HepG2 (cell line): ENCODE measurements at regions not wholly inside any gene's neighbourhood (a gene's known extent, or its start where the extent isn't known, plus 50 kb on each side); places are given as distances from the start of the nearest gene placed in this dataset.

ENCODE experiments used
- ATAC-seq: fragments of 200-7000 bp; cut with Tn5 transposase; 3 replicates; pipeline ENCODE4 v1.9.1; 2020; ENCODE audit warnings: mild to moderate bottlenecking, moderate library complexity
- BruUV-seq: library from RNA; stranded (reverse); fragments of 400-500 nt; replicated peaks from 2 replicates; lab custom pipeline; 2021; lab: Mats Ljungman, UMichigan
- CTCF ChIA-PET: fragments of 300-600 bp; formaldehyde crosslinking; extraction: SDS; loops from one replicate; lab custom pipeline; 2021; ENCODE audit warnings: low total read pairs, inconsistent platforms, low intra/inter-chr PET ratio; lab: Yijun Ruan, JAX
- POLR2A ChIA-PET: fragments of 350-600 bp; sonication (Branson Sonifier 250); formaldehyde crosslinking; loops from one replicate; lab custom pipeline; 2020; ENCODE audit warnings: antibody characterized with exemption, inconsistent platforms; lab: Yijun Ruan, JAX
- DNase-seq: peaks from one replicate; pipeline ENCODE4 v3.0.0-alpha.2; 2015; ENCODE audit warnings: low spot score
- FAIRE-seq: peaks from 3 replicates; lab custom pipeline; 2011; peaks lifted over from hg19 to GRCh38; lab: Jason Lieb, UNC
- H2AFZ ChIP-seq: one replicate; pipeline ENCODE4 v1.6.1; 2011; ENCODE audit warnings: low read length, inconsistent platforms
- H3K27ac ChIP-seq: fragments of 300-600 bp; 3 replicates; pipeline ENCODE4 v1.8.0; 2011; ENCODE audit warnings: mixed run types, mild to moderate bottlenecking, mixed read lengths, low read length, inconsistent platforms; ENCODE audit not compliant: insufficient read depth; ENCODE audit errors: extremely low read length
- H3K27me3 ChIP-seq, 2 experiments: fragments of 200-600 bp in 1 of 2; 2 replicates in 1 of 2; 3 replicates in 1 of 2; pipeline versions ENCODE4 v1.6.0 to v1.8.0; 2011; ENCODE audit warnings: low read length in 2 of 2, mild to moderate bottlenecking in 2 of 2, moderate library complexity in 2 of 2, inconsistent platforms in 1 of 2; ENCODE audit not compliant: insufficient read depth in 2 of 2, control insufficient read depth in 1 of 2
- H3K36me3 ChIP-seq, 2 experiments: fragments of 200-600 bp in 1 of 2; replicated peaks in 1 of 2; 2 replicates in 1 of 2; 3 replicates in 1 of 2; pipeline versions ENCODE4 v1.5.1 to v1.8.0; 2011; ENCODE audit warnings: low read length in 2 of 2, inconsistent platforms in 1 of 2; ENCODE audit not compliant: insufficient read depth in 2 of 2, control insufficient read depth in 1 of 2
- H3K4me1 ChIP-seq: 2 replicates; pipeline ENCODE4 v1.5.1; 2012; ENCODE audit warnings: low read length, inconsistent platforms; ENCODE audit not compliant: insufficient read depth
- H3K4me2 ChIP-seq: 2 replicates; pipeline ENCODE4 v1.6.0; 2011; ENCODE audit warnings: low read depth, low read length, inconsistent platforms
- H3K4me3 ChIP-seq, 3 experiments: fragments of 200-600 bp in 1 of 3; sonication (generic), shearing (Covaris generic) in 1 of 3; replicated peaks in 1 of 3; 2 replicates each; pipeline ENCODE4 v1.5.1; 2011 to 2016; ENCODE audit warnings: low read length in 3 of 3, inconsistent platforms in 2 of 3, low read depth in 2 of 3, mild to moderate bottlenecking in 2 of 3, control low read depth in 1 of 3, mixed read lengths in 1 of 3; ENCODE audit not compliant: insufficient read depth in 1 of 3
- H3K79me2 ChIP-seq: one replicate; pipeline ENCODE4 v1.6.1; 2011; ENCODE audit warnings: low read length, inconsistent platforms; ENCODE audit not compliant: insufficient read depth
- H3K9ac ChIP-seq: 2 replicates; pipeline ENCODE4 v1.6.0; 2011; ENCODE audit warnings: mild to moderate bottlenecking, low read depth, low read length, inconsistent platforms; ENCODE audit not compliant: insufficient read depth
- H3K9me3 ChIP-seq: 2 replicates; pipeline ENCODE4 v1.5.1; 2012; ENCODE audit warnings: mild to moderate bottlenecking, low read length
- H4K20me1 ChIP-seq: 2 replicates; pipeline ENCODE4 v1.6.0; 2011; ENCODE audit warnings: inconsistent platforms, mild to moderate bottlenecking, low read length, moderate library complexity; ENCODE audit not compliant: insufficient read depth
- GZF1 ChIP-seq: sonication (generic); formaldehyde crosslinking; IDR thresholded peaks from 2 replicates; pipeline ENCODE4 v1.5.1; 2020; ENCODE audit warnings: mild to moderate bottlenecking, missing genetic modification reagents
- MAFF ChIP-seq: IDR thresholded peaks from 2 replicates; pipeline ENCODE4 v1.6.1; 2011; ENCODE audit warnings: low read depth, low read length, improper control_type of control experiment
- MAFK ChIP-seq, 2 experiments: IDR thresholded peaks in 1 of 2; conservative IDR thresholded peaks in 1 of 2; 2 replicates each; pipeline ENCODE4 v1.6.1; 2011; ENCODE audit warnings: improper control_type of control experiment in 2 of 2, low read length in 2 of 2
- NR2F2 ChIP-seq: IDR thresholded peaks from 2 replicates; pipeline ENCODE4 v1.6.1; 2012; ENCODE audit warnings: low read depth, inconsistent platforms, borderline replicate concordance
- NR3C1 ChIP-seq: sonication (generic); formaldehyde crosslinking; IDR thresholded peaks from 2 replicates; pipeline ENCODE4 v1.4.0; 2020; ENCODE audit warnings: missing genetic modification reagents
- PTBP1 ChIP-seq: fragments of 200-400 bp; formaldehyde crosslinking; IDR thresholded peaks from 2 replicates; pipeline ENCODE4 v1.6.1; 2018; ENCODE audit warnings: low read length, low read depth; ENCODE audit not compliant: poor library complexity, severe bottlenecking
- TCF7 ChIP-seq: sonication (generic); IDR thresholded peaks from 2 replicates; pipeline ENCODE4 v1.6.1; 2016; ENCODE audit warnings: antibody characterized with exemption, low read depth
- ZNF549 ChIP-seq: sonication (generic); formaldehyde crosslinking; IDR thresholded peaks from 2 replicates; pipeline ENCODE4 v1.5.0; 2020; ENCODE audit warnings: missing genetic modification reagents
- ZNF850 ChIP-seq: sonication (generic); formaldehyde crosslinking; conservative IDR thresholded peaks from 2 replicates; pipeline ENCODE4 v1.9.0; 2021; ENCODE audit warnings: mild to moderate bottlenecking, missing genetic modification reagents
- ZSCAN21 ChIP-seq: sonication (generic); formaldehyde crosslinking; IDR thresholded peaks from 2 replicates; pipeline ENCODE4 v1.8.0; 2022; ENCODE audit warnings: mild to moderate bottlenecking, missing genetic modification reagents, moderate library complexity, borderline replicate concordance
- ZSCAN25 ChIP-seq: sonication (generic); formaldehyde crosslinking; IDR thresholded peaks from 2 replicates; pipeline ENCODE4 v1.8.0; 2022; ENCODE audit warnings: mild to moderate bottlenecking, missing genetic modification reagents
- WGBS: methylation state at CpG from one replicate; pipeline ENCODE4 v1.1.6; 2017; ENCODE audit warnings: low lambda C conversion rate; 5-methylcytosine and 5-hydroxymethylcytosine counted together
- in situ Hi-C: cut with HindIII; loops from 2 replicates; pipeline ENCODE4 v1.10.0; 2017; ENCODE audit warnings: low pct_unique_long_range_greater_than_20kb; ENCODE audit not compliant: extremely low pct_ligation_motif_present
- intact Hi-C: fragments of 100-400 bp; cut with micrococcal nuclease; formaldehyde crosslinking; loops from one replicate; pipeline ENCODE4 v1.10.0; 2022; ENCODE audit not compliant: unreplicated experiment
- TF ChIP-seq, protein P1 (sequence below): sonication (generic); formaldehyde crosslinking; IDR thresholded peaks from 2 replicates; pipeline ENCODE4 v1.8.0; 2022; ENCODE audit warnings: mild to moderate bottlenecking, missing genetic modification reagents, moderate library complexity
- TF ChIP-seq, protein P2 (sequence below): fragments of 450-650 bp; IDR thresholded peaks from 2 replicates; pipeline ENCODE4 v1.6.1; 2016
- TF ChIP-seq, protein P3 (sequence below): sonication (generic); formaldehyde crosslinking; IDR thresholded peaks from 2 replicates; pipeline ENCODE4 v1.5.1; 2020; ENCODE audit warnings: missing genetic modification reagents, mild to moderate bottlenecking, borderline replicate concordance

DNA sequence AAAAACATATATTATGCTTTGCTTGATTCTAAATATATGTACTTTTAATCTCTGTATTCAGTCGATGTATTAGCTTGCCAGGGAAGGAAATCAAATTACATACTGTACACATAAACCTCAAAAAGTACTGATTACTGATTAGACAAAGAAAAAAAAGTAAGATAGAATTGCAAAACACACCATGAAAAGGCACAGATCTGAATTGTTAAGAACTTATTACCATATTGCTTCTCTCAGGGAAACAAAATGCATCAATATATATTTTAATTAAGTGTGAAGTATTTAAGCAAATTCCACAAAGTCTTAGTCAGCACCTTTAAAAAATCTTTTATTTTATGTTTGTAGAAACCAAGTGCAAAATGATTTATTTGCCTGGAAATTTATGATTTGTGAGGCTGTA, 309.3 kb downstream of the RNF144A start:
- H3K4me3 ChIP-seq, result no peak overlapping the region
- no peak overlapping the region for H3K4me2 ChIP-seq
- ChIA-PET POLR2A (no interaction called here), CTCF (no interaction called here)
- TF ChIP-seq NR3C1 (CRISPR knock-in tag) (no peak), MAFF (0 out of 2 replicates have a peak, but pooled peaks have one; percentile 10), MAFK (conservative IDR thresholded peaks at IDR 0.05 in 1 of 2, IDR thresholded peaks at IDR 0.05 in 1 of 2; ENCODE audit: low read length in 2 of 2) (peak in 1 of 2 experiments; percentile 59; a peak in 2 of 4 replicates)
- TF ChIP-seq, protein P1, sequence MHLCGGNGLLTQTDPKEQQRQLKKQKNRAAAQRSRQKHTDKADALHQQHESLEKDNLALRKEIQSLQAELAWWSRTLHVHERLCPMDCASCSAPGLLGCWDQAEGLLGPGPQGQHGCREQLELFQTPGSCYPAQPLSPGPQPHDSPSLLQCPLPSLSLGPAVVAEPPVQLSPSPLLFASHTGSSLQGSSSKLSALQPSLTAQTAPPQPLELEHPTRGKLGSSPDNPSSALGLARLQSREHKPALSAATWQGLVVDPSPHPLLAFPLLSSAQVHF, result no peak
- TF ChIP-seq, protein P2, sequence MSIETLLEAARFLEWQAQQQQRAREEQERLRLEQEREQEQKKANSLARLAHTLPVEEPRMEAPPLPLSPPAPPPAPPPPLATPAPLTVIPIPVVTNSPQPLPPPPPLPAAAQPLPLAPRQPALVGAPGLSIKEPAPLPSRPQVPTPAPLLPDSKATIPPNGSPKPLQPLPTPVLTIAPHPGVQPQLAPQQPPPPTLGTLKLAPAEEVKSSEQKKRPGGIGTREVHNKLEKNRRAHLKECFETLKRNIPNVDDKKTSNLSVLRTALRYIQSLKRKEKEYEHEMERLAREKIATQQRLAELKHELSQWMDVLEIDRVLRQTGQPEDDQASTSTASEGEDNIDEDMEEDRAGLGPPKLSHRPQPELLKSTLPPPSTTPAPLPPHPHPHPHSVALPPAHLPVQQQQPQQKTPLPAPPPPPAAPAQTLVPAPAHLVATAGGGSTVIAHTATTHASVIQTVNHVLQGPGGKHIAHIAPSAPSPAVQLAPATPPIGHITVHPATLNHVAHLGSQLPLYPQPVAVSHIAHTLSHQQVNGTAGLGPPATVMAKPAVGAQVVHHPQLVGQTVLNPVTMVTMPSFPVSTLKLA, result no peak
- no peak overlapping the region for H2AFZ ChIP-seq
- no peaks in the 10 kb centered on the region for H3K4me1 ChIP-seq
- BruUV-seq, result no TSS peak
- no peak overlapping the region for H3K9ac ChIP-seq
- 0% methylated on average over 1 of the region's 1 CpG for WGBS
- H3K79me2 ChIP-seq, result no peaks in the 10 kb centered on the region
- no peaks in the 10 kb centered on the region for H3K27me3 ChIP-seq
- in situ Hi-C loops, result no loop called here
- no peak for DNase-seq
- ATAC-seq, result no peak
- no peaks in the 10 kb centered on the region for H3K9me3 ChIP-seq
- no peak overlapping the region for H3K27ac ChIP-seq
- no peaks in the 10 kb centered on the region for H4K20me1 ChIP-seq
- FAIRE-seq, result no peak
- no peaks in the 10 kb centered on the region for H3K36me3 ChIP-seq
- intact Hi-C loops, result no loop called here

DNA sequence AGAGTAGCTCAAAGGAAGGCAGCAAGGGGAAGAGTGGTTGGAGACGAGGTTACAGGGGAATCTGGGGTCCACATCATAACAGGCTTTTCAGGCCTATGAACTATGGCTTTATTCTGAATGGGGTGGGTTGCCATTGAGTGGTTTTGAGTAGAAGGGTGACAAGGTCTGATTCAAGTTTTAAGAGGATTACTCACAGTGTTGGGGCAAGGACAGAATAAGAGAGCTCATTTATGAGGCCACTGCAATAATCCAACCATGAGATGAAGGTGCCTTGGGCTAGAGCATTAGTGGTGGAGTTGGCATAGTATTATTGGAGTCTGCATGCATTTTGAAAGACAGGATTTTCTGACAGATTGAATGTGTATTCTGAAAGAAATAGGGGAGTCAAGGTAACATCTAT, 315.9 kb downstream of the RNF144A start:
- FAIRE-seq (no peak), DNase-seq (no peak), ATAC-seq (no peak)
- no peak overlapping the region for H3K4me3 ChIP-seq
- WGBS, result 0% methylated on average over 1 of the region's 1 CpG
- intact Hi-C loops, result no loop called here
- no peaks in the 10 kb centered on the region for H3K9me3 ChIP-seq
- H3K27ac ChIP-seq, result no peak overlapping the region
- no TSS peak for BruUV-seq
- H3K79me2 ChIP-seq, result no peaks in the 10 kb centered on the region
- H2AFZ ChIP-seq, result no peak overlapping the region
- H3K9ac ChIP-seq, result no peak overlapping the region
- no peak for TF ChIP-seq ZNF549
- TF ChIP-seq ZSCAN21 (CRISPR knock-in tag), result no peak
- no peak for TF ChIP-seq NR2F2
- TF ChIP-seq GZF1 (CRISPR knock-in tag), result no peak
- TF ChIP-seq ZNF850 (CRISPR knock-in tag), result no peak
- TF ChIP-seq TCF7, result no peak
- no peak for TF ChIP-seq PTBP1
- TF ChIP-seq, protein P3, sequence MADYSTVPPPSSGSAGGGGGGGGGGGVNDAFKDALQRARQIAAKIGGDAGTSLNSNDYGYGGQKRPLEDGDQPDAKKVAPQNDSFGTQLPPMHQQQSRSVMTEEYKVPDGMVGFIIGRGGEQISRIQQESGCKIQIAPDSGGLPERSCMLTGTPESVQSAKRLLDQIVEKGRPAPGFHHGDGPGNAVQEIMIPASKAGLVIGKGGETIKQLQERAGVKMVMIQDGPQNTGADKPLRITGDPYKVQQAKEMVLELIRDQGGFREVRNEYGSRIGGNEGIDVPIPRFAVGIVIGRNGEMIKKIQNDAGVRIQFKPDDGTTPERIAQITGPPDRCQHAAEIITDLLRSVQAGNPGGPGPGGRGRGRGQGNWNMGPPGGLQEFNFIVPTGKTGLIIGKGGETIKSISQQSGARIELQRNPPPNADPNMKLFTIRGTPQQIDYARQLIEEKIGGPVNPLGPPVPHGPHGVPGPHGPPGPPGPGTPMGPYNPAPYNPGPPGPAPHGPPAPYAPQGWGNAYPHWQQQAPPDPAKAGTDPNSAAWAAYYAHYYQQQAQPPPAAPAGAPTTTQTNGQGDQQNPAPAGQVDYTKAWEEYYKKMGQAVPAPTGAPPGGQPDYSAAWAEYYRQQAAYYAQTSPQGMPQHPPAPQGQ (CRISPR knock-in tag), result no peak
- no peak for TF ChIP-seq ZSCAN25
- POLR2A ChIA-PET, result no interaction called here
- H3K36me3 ChIP-seq, result no peaks in the 10 kb centered on the region
- in situ Hi-C loops, result no loop called here
- CTCF ChIA-PET, result no interaction called here
- no peaks in the 10 kb centered on the region for H3K27me3 ChIP-seq
- H3K4me2 ChIP-seq, result no peak overlapping the region
- H3K4me1 ChIP-seq, result no peaks in the 10 kb centered on the region
- H4K20me1 ChIP-seq, result no peaks in the 10 kb centered on the region
